ENCODE measurements at regions not wholly inside any gene's neighbourhood (a gene's known extent, or its start where the extent isn't known, plus 50 kb on each side); places are given as distances from the start of the nearest gene placed in this dataset.

DNA sequence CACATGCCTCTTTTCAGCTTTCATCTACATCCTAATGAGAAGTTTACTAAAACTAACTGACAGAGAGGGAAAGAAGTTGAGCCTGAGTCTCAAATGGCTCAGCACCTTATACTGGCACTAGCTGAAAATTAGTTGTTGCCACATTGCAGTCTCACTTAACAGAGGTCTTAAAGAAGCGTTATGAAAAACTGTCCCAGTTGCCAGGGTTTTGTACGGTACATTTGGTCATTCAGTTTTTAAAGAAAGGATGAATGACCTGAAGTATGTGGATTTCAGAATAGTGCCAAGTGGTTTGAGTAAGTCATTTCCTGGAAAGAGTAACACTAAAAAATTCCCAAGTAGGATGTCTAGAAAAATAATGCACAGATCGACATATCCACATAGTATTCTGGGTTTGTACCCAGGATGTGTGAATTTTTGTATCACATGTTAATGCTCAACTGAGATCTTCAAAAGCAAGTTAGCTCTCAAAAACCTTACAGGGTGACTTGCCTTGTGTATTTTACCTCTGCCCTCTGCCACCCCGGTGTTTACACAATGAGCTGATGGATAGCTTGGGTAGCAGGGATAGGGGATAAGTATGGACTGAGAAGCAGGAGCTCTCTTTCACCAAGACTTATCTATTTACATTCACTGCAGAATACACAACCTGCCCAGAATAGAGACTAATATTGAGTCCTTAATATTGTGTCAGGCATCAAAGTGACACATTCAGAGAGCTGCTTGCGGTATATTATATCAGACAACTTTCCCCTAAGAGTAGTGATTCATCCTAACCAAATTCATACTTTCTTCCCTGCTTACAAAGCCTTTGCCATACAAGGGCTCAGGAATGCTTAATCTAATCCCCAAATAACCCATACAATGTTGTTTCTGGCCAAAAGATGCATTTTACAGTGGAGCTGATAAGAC, 1075.7 kb upstream of the PABPC4L start:
- DNase-seq (ENCODE audit: low read depth, low spot score) (no peak), FAIRE-seq (peak; percentile 4)
- Histone ChIP-seq H3K4me2 (ENCODE audit: insufficient read depth, low read length) (no peak overlapping the region), H3K79me2 (ENCODE audit: control insufficient read depth, insufficient read depth, low read length) (no peaks in the 10 kb centered on the region), H3K36me3 (ENCODE audit: control insufficient read depth in 2 of 2, extremely low read depth in 1 of 2, insufficient read depth in 2 of 2, low read length in 2 of 2) (no peaks in the 10 kb centered on the region), H3K4me1 (ENCODE audit: control insufficient read depth, extremely low read depth, insufficient read depth, low read length) (no peaks in the 10 kb centered on the region), H3K9ac (replicated peaks; ENCODE audit: extremely low read depth, insufficient read depth, low read length) (no peak overlapping the region), H3K27ac (ENCODE audit: insufficient read depth, low read depth, low read length) (no peak overlapping the region), H3K27me3 (ENCODE audit: control insufficient read depth in 2 of 2, insufficient read depth in 2 of 2, low read length in 2 of 2) (no peaks in the 10 kb centered on the region), H4K20me1 (replicated peaks; ENCODE audit: control insufficient read depth, extremely low read depth, insufficient read depth, low read length) (no peaks in the 10 kb centered on the region), H3K9me3 (replicated peaks; ENCODE audit: control insufficient read depth, insufficient read depth, low read length) (no peaks in the 10 kb centered on the region), H3K4me3 (replicated peaks in 1 of 3; ENCODE audit: insufficient read depth in 1 of 3, low read depth in 1 of 3, low read length in 3 of 3) (no peak overlapping the region), H2AFZ (ENCODE audit: low read depth, low read length) (no peak overlapping the region), H3K9me1 (replicated peaks; ENCODE audit: control insufficient read depth, extremely low read depth, insufficient read depth, low read length) (no peaks in the 10 kb centered on the region)
- ChIA-PET POLR2A (no interaction called here), CTCF (no interaction called here)
- intact Hi-C loops (cut with micrococcal nuclease) = no loop called here
- no peak for TF ChIP-seq EZH2 (IDR thresholded peaks at IDR 0.05; ENCODE audit: borderline replicate concordance, low read depth, low read length, severe bottlenecking)
- no peak for TF ChIP-seq MYC (IDR thresholded peaks at IDR 0.05; ENCODE audit: low read depth, low read length)
- TF ChIP-seq, protein P1, sequence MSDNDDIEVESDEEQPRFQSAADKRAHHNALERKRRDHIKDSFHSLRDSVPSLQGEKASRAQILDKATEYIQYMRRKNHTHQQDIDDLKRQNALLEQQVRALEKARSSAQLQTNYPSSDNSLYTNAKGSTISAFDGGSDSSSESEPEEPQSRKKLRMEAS (IDR thresholded peaks at IDR 0.05; ENCODE audit: insufficient read depth, insufficient read length) = no peak
- TF ChIP-seq, protein P2, sequence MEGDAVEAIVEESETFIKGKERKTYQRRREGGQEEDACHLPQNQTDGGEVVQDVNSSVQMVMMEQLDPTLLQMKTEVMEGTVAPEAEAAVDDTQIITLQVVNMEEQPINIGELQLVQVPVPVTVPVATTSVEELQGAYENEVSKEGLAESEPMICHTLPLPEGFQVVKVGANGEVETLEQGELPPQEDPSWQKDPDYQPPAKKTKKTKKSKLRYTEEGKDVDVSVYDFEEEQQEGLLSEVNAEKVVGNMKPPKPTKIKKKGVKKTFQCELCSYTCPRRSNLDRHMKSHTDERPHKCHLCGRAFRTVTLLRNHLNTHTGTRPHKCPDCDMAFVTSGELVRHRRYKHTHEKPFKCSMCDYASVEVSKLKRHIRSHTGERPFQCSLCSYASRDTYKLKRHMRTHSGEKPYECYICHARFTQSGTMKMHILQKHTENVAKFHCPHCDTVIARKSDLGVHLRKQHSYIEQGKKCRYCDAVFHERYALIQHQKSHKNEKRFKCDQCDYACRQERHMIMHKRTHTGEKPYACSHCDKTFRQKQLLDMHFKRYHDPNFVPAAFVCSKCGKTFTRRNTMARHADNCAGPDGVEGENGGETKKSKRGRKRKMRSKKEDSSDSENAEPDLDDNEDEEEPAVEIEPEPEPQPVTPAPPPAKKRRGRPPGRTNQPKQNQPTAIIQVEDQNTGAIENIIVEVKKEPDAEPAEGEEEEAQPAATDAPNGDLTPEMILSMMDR (IDR thresholded peaks at IDR 0.05; ENCODE audit: extremely low read depth in 1 of 2, insufficient read depth in 1 of 2, low read depth in 1 of 2, low read length in 2 of 2) = no peak
- TF ChIP-seq POLR2AphosphoS5 (IDR thresholded peaks at IDR 0.05; ENCODE audit: insufficient read depth, low read depth, low read length) = no peak
- TF ChIP-seq JUN (IDR thresholded peaks at IDR 0.05; ENCODE audit: borderline replicate concordance, insufficient read depth, insufficient read length, low read depth) = no peak
- no peak for TF ChIP-seq GATA2 (IDR thresholded peaks at IDR 0.05; ENCODE audit: insufficient read depth, insufficient read length, low read depth, low read length)
- dilution Hi-C loops (cut with MboI; ENCODE audit: extremely low pct_ligation_motif_present, low sequenced_read_pairs) = no loop called here
- no TSS peak for BruUV-seq (replicated peaks)
